ENCODE measurements at regions not wholly inside any gene's neighbourhood (a gene's known extent, or its start where the extent isn't known, plus 50 kb on each side); places are given as distances from the start of the nearest gene placed in this dataset.

DNA sequence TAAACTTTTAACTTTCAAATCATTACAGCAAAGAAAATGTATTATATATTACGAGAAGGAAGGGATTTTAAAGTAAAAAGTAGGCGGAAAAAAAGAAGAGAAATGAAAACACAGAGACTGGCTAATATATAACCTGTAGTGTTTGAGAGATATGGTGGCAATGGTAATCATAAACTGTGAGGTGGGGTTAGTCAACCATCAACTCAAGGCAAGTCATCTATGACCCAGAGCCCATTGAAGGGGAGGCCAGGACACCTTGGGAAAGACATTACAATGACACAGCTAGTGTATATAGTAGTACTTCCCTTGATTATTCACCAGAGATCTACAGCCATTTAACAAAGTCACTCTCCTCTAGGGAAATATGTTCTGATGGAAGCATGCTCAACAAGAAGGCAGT lies 423.9 kb upstream of the PITX2 start:
- ChIA-PET POLR2A (no interaction called here), CTCF (no interaction called here)
- TF ChIP-seq, protein P1, sequence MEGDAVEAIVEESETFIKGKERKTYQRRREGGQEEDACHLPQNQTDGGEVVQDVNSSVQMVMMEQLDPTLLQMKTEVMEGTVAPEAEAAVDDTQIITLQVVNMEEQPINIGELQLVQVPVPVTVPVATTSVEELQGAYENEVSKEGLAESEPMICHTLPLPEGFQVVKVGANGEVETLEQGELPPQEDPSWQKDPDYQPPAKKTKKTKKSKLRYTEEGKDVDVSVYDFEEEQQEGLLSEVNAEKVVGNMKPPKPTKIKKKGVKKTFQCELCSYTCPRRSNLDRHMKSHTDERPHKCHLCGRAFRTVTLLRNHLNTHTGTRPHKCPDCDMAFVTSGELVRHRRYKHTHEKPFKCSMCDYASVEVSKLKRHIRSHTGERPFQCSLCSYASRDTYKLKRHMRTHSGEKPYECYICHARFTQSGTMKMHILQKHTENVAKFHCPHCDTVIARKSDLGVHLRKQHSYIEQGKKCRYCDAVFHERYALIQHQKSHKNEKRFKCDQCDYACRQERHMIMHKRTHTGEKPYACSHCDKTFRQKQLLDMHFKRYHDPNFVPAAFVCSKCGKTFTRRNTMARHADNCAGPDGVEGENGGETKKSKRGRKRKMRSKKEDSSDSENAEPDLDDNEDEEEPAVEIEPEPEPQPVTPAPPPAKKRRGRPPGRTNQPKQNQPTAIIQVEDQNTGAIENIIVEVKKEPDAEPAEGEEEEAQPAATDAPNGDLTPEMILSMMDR (IDR thresholded peaks at IDR 0.05; ENCODE audit: control extremely low read depth, extremely low read depth, low read depth, missing control alignments), result no peak
- no peak for DNase-seq (ENCODE audit: extremely low spot score)

DNA sequence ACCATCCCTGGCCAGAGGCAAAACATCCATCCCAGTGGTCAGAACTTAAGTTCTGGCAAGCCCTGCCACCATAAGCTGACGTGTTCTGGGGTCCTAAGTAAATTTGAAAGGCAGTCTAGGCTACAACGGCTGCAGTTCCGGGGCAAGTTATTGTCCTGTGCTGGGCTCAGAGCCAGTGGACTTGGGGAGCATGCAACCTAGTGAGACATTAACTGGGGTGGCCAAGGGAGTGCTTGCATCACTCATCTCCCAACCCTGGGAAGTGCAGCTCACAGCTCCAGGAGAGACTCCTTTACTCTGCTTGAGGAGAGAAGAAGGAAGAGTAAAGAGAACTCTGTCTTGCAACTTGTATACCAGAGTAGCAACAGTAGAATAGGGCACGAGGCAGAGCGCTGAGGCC lies 425.4 kb upstream of the PITX2 start:
- ChIA-PET POLR2A (no interaction called here), CTCF (no interaction called here)
- TF ChIP-seq, protein P1 (IDR thresholded peaks at IDR 0.05; ENCODE audit: control extremely low read depth, extremely low read depth, low read depth, missing control alignments), result no peak
- no peak for DNase-seq (ENCODE audit: extremely low spot score)

DNA sequence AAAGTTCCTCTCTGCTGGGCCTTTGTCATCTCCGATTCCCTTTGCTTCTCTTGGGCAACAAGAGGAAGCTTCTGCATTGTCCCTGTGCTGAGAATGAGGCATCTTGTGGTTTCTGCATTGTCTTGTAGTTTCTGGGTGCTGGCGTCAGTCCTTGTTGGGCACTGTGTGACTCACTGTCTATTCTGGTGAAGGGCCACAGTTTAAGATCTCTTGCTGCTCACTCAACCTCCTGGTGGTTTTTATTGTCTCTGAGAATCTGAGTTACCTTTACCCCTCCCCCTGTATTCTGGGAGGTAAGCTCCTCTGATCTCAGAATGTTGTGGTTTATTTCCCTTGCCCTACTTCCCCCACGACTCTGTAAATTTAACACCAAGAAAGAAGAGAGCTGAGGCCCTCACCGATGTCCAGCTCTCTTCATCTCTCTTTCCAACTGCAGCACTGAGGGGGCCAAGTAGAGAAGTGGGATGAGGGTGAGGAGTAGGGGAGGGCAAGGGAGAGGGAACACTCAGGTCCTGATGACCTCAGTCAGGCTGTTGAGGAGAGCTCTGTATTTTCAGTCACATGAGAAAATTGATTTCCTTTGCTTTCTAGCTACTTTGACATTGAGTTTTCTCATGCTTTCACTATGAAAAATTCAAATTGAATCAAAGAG lies 441.6 kb upstream of the PITX2 start:
- ChIA-PET CTCF (no interaction called here), POLR2A (no interaction called here)
- no peak for DNase-seq (ENCODE audit: extremely low spot score)
- TF ChIP-seq, protein P1 (IDR thresholded peaks at IDR 0.05; ENCODE audit: control extremely low read depth, extremely low read depth, low read depth, missing control alignments), result no peak

DNA sequence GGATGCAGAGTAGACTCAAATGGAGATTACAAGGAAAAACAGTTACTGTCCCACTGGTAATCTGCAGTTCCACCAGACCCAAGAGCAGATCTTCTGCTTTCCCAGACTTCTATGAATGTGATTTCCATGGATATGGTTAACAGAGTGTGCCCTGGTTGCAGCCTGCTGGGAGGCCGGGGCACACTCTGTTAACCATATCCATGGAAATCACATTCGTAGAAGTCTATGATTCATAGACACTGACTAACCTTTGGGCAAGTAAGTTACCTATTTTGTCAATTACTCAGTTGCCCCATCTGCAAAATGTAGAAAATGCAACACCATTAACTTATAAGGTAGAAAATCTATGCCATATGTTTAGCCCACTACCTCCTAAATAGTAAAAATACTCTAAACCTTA lies 443.1 kb upstream of the PITX2 start:
- POLR2A ChIA-PET, result no interaction called here
- no peak for DNase-seq (ENCODE audit: extremely low spot score)
- TF ChIP-seq, protein P1 (IDR thresholded peaks at IDR 0.05; ENCODE audit: control extremely low read depth, extremely low read depth, low read depth, missing control alignments), result no peak
- CTCF ChIA-PET, result no interaction called here

DNA sequence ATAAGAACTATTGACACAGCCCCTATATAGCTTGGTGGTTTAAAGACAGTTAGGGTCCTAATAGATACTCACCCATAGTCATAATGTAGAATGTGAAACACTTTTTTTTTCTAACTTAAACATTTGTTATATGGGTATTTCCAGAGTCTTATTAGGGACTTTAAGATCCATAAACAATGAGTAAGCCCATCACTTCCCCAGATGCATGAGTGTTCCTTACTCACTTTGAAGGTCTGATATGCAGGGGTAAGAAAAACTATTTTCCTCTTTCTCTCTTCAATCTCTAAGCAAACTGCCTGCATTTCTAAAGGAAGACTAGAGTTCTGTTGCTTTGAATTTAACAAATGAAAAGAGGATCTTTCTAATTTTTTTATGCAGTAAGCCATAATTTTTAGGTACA lies 443.6 kb upstream of the PITX2 start:
- POLR2A ChIA-PET, result no interaction called here
- TF ChIP-seq, protein P1 (IDR thresholded peaks at IDR 0.05; ENCODE audit: control extremely low read depth, extremely low read depth, low read depth, missing control alignments), result no peak
- CTCF ChIA-PET, result no interaction called here
- DNase-seq (ENCODE audit: extremely low spot score), result no peak

DNA sequence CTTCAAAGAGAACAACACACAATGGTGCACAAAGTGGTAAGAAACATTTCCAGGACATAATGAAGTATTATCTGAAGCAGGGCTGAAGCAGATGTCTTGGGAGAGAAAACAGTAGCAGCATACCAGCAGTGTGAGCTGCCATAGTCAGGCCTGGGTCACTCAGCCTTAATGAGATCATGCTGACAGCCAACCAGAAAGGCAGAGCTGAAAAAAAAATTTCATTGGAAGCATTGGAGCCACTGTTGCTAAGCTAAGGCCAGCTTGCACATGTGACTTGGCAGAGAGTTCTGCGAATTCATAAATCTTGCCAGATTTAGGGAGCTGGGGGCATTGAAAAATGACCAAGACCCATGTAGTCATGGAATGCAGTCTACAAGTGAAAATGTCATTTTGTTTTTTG lies 444.0 kb upstream of the PITX2 start:
- DNase-seq (ENCODE audit: extremely low spot score), result no peak
- ChIA-PET POLR2A (no interaction called here), CTCF (no interaction called here)
- TF ChIP-seq, protein P1 (IDR thresholded peaks at IDR 0.05; ENCODE audit: control extremely low read depth, extremely low read depth, low read depth, missing control alignments), result no peak

DNA sequence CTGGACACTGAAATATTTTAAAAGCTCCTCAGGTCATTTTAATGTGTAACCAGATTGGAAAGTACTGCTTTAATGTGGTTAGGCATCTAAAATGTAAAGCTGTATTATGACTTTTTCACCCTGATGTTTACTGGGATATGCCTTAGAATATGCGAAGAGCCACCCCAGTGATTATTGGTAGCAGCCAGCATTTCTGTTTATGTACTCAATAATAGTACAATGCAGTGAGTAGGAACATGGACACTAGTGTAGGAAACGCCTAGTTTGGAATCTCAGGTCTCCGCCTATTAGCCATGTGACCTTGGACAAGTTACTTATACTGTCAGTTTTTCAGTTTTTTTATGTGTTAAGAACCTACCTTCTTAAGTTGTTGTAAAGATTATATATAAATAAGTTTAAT lies 446.0 kb upstream of the PITX2 start:
- no peak for DNase-seq (ENCODE audit: extremely low spot score)
- TF ChIP-seq, protein P1 (IDR thresholded peaks at IDR 0.05; ENCODE audit: control extremely low read depth, extremely low read depth, low read depth, missing control alignments), result no peak

More for the DNA sequence above, 446.0 kb upstream of the PITX2 start:
- POLR2A ChIA-PET, result no interaction called here
- CTCF ChIA-PET, result no interaction called here
